GM21526 (cell line): ENCODE measurements at regions not wholly inside any gene's neighbourhood (a gene's known extent, or its start where the extent isn't known, plus 50 kb on each side); places are given as distances from the start of the nearest gene placed in this dataset.

Experiments
- ATAC-seq: cut with Tn5 transposase; IDR thresholded peaks from one replicate; pipeline ENCODE4 v1.9.1; 2021; ENCODE audit warnings: moderate library complexity; ENCODE audit not compliant: unreplicated experiment, low FRiP score

GRCh38 chr21:28828021-28828420 is 164.7 kb downstream of the LTN1 start:
- no peak for ATAC-seq

GRCh38 chr21:28827422-28827821 is 165.3 kb downstream of the LTN1 start:
- no peak for ATAC-seq

- no peak for ATAC-seq
Observed at GRCh38 chr21:28826569-28826968, 166.1 kb downstream of the LTN1 start.

- ATAC-seq = no peak
Observed at GRCh38 chr21:28826021-28826420, 166.7 kb downstream of the LTN1 start.

GRCh38 chr21:28823429-28823828 is 169.2 kb downstream of the LTN1 start:
- no peak for ATAC-seq

GRCh38 chr21:28822486-28823335 is 170.0 kb downstream of the LTN1 start:
- no peak for ATAC-seq

- ATAC-seq = no peak
Observed at GRCh38 chr21:28822123-28822399, 170.6 kb downstream of the LTN1 start.

- no peak for ATAC-seq
Observed at GRCh38 chr21:28821276-28822122, 171.2 kb downstream of the LTN1 start.

- no peak for ATAC-seq
Observed at GRCh38 chr21:28818663-28819278, 173.9 kb downstream of the LTN1 start.

- no peak for ATAC-seq
Observed at GRCh38 chr21:28817871-28818270, 174.8 kb downstream of the LTN1 start.

GRCh38 chr21:28811860-28812259 is 180.8 kb downstream of the LTN1 start:
- no peak for ATAC-seq

- ATAC-seq = no peak
Observed at GRCh38 chr21:28810826-28811524, 181.7 kb downstream of the LTN1 start.

- no peak for ATAC-seq
Observed at GRCh38 chr21:28805885-28806284, 186.8 kb downstream of the LTN1 start.

GRCh38 chr21:28804089-28804670 is 188.5 kb downstream of the LTN1 start:
- no peak for ATAC-seq

- no peak for ATAC-seq
Observed at GRCh38 chr21:28801906-28802305, 190.8 kb downstream of the LTN1 start.

GRCh38 chr21:28799926-28800325 is 192.8 kb downstream of the LTN1 start:
- ATAC-seq = no peak

GRCh38 chr21:28798798-28799197 is 193.9 kb downstream of the LTN1 start:
- ATAC-seq = no peak

- no peak for ATAC-seq
Observed at GRCh38 chr21:28795251-28795650, 197.4 kb downstream of the LTN1 start.

GRCh38 chr21:28794371-28794851 is 198.3 kb downstream of the LTN1 start:
- ATAC-seq = no peak

- ATAC-seq = no peak
Observed at GRCh38 chr21:28793043-28793442, 199.6 kb downstream of the LTN1 start.
